GM19099 (cell line): ENCODE measurements at regions not wholly inside any gene's neighbourhood (a gene's known extent, or its start where the extent isn't known, plus 50 kb on each side); places are given as distances from the start of the nearest gene placed in this dataset.

ENCODE experiments used
- POLR2A ChIP-seq: IDR thresholded peaks from 3 replicates; pipeline ENCODE4 v1.6.1; 2011; ENCODE audit warnings: low read depth; ENCODE audit not compliant: insufficient read length; ENCODE audit errors: extremely low read depth

GRCh38 chr3:34109021-34109420, 310.6 kb downstream of the PDCD6IP start:
- TF ChIP-seq POLR2A = no peak

- TF ChIP-seq POLR2A = no peak
These were observed 311.4 kb downstream of the PDCD6IP start for GRCh38 chr3:34109846-34110245.

DNA sequence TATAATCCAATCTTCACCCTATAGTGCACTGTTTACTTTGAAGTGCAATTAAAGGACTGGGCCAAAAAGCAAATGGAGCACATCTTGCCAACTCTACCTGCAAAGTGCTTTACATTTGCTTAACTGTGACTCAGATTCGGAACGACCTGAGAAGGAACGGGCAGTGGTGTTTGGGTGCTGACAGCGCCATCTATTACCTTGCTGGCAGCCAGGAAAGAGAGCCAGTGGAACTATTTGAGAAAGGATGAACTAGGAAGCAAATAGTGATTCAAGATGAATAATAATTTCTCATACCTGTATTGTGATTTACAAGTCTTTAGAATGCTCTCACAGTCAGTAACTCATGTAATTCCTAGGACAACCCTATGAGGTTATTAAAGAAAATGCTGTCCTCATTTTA, 312.9 kb downstream of the PDCD6IP start:
- no peak for TF ChIP-seq POLR2A

DNA sequence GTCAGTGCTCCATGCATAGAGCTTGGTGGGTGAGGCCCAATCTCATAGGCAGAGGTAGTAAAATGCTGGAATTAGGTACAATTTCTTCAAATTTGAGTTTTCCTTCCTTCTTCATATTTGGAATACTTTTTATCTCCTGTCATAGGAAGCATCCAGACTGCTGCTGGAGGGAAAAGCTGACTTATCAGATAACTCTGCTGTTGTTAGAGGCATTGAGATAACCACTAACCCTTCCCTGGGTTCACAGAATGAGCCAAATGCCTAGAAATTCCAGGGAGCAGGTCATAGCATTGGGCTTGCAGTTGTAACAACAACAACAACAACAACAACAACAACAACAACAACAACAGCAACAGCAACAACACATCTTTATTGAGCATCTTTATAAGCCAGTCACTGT, 332.7 kb downstream of the PDCD6IP start:
- no peak for TF ChIP-seq POLR2A

DNA sequence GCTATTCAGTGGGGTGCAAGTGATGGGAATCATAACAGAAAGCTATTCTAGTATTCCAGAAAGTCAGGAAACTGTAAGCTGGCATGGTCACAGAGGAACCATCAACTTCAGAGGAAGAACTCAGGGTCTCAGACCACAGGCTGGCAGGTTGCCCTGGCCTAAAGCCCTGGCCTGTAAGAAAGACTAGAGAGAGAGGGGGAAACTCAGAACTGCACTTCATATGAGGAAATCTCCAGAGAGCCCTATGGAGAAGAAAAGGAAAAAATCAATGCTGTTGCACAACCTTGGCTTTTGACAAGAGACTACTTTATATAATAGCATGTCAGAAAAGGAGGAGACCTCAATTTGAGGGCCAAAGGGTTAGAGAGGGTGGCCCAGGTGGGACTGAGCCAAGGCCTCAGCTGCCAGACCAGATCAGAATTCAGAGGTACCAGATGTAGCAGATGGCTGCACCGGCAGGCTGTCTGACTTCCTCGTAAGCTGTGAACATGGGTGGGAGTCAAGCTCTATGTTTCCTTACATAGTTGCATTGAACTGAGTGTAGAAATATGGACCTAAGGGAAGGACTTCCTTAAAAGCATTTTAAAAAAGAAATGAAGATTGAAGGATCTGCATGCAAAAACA, 333.8 kb downstream of the PDCD6IP start:
- TF ChIP-seq POLR2A = no peak

GRCh38 chr3:34139566-34139965, 341.1 kb downstream of the PDCD6IP start:
- no peak for TF ChIP-seq POLR2A

DNA sequence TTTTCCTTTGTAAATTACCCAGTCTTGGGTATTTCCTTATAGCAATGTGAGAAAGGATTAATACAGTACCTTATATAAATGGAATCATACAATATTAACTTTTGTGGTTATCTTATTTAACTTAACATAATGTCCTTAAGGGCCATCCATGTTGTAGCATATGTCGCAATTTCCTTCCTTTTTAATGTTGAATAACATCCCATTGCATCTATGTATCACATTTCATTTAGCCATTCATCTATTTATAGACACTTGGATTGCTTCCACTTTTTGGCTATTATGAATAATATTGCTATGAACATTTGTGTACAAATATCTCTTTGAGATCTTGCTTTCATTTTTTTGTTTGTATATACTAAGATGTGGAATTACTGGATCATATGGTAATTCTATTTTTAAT, 342.2 kb downstream of the PDCD6IP start:
- TF ChIP-seq POLR2A = no peak

DNA sequence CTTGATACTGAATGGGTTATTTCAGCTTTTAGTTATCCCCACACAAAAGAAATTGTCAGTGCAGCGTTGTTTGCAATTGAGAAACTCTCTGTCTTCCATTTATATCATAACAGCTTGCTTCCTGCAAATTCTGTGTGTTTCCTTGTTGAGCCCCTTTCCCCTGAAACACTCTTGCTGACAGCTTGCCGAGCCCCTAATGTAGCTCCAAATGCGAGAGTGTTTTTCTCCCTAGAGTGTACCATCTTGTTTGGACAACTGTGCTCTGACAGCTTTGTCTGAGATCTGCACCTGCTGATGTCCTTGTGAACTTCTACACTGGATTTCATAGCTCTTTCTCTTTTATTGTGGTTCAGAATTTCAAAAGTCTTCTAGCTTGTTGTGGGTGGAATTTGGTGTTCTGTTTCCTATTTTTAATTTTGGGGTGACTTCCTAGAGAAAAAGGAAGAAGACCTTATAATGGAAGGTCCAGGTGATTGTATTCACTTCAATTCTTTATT, 343.5 kb downstream of the PDCD6IP start:
- no peak for TF ChIP-seq POLR2A

- no peak for TF ChIP-seq POLR2A
These were observed 347.4 kb downstream of the PDCD6IP start for GRCh38 chr3:34145796-34146195.

- no peak for TF ChIP-seq POLR2A
These were observed 348.2 kb downstream of the PDCD6IP start for GRCh38 chr3:34146596-34146995.

DNA sequence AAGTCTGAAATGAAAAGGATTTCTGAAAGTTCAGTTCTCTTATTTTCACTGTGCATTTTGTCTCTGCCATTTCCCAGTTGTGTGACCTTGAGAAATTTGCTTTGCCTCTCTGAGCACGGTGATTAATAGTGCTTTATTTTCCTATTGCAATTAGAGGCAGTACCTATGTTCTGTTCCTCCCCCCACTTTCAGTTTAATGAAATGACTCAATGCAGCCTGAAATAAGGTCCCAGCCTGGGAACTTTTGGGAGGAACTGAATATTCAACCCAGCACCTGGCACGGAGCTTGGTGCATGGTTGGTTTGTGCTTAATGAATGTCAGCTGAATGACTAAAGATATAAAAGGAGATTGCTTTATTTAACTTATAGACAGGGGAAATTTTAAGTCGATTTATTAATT, 352.6 kb downstream of the PDCD6IP start:
- TF ChIP-seq POLR2A = no peak

DNA sequence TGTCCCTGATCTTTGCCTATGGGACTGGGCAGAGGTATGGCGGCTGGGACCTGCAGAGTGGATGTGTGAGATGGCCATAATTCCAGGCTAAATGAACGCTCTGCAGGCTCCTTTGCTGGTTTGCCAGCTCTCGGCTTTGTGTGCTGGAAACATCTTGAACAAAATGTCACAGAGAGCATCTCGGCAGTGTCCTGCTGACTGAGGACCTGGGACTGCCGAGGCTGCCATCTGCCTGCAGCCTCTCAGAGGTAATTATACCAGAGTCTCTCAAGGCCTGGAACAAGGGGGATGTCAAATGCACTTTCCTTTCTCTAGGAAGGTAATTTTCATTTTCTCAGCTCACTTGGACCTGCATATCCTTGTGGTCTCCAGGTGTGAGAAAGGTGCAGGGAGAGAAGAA, 354.2 kb downstream of the PDCD6IP start:
- no peak for TF ChIP-seq POLR2A

DNA sequence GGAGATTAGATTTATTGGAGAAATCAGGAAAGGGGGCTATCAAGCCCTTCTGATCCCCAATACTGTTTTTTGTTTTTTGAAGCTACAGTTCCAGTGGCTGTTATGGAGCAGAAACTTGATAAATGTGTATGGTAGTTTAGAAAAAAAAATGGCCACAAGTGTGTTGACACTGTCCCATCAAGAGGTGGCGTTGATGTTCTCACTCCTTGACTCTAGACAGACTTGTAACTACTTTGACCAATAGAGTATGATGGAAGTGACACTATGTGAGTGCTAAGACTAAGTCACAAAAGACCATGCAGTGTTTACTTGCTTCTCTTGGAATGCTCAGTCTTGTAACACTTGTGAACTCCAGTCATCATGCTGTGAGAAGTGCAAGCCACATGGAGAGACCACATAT, 356.7 kb downstream of the PDCD6IP start:
- no peak for TF ChIP-seq POLR2A

GRCh38 chr3:34155666-34156065, 357.2 kb downstream of the PDCD6IP start:
- no peak for TF ChIP-seq POLR2A

DNA sequence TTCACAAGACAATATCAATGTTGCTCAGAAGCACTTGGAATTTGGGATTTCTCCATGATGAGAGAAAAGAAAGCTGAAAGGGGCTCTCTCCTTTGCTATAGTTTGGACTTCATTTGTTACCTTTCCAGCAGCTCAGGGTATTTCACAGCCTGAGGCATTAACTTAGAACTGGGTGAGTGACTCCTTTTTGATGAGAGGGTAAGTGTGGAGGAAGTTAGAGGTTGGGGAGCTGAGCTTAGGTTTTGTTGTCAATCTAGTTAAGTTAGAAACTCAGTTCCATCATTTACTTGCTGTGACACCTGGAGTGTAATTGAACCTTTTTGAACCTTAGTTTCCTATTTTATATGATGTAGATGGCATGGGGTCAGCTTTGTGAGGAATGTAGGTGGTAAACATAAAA, 359.1 kb downstream of the PDCD6IP start:
- no peak for TF ChIP-seq POLR2A

DNA sequence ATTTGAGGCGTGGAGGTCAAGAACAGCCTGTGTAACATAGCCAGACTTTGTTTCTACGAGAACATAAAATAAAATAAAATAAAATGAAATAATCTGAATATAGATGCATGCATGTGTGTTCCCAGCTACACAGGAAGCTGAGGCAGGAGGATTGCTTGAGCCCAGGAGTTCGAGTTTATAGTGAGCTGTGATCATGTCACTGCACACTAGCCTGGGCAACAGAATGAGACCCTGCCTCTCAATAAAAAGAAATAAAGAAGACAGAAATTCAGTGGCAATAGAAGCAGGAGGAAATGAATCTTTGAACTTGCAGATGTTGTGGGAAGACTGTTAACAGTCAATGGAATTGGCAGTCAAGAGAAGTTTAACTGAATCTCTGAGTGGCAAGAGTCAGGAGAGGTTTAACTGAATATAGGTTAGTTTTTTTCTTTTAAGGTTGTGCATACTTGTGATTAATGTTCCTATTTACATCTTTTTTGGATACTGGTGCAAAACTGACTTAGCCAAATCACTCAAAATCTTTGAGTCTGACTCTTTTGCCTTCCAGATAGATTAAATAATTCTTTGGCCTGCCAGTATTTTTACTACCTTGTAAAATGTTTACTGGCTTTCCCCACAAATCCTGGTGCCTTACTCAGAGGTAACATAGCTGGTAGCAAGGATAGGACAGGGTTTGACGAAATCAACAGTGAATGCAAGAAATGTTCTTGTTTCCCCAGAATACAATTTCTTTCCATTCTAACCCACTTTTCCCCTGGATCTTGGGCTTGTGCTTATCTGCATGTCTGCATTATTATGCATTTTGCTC, 361.4 kb downstream of the PDCD6IP start:
- no peak for TF ChIP-seq POLR2A
